HFFc6 (cell line): ENCODE measurements at regions not wholly inside any gene's neighbourhood (a gene's known extent, or its start where the extent isn't known, plus 50 kb on each side); places are given as distances from the start of the nearest gene placed in this dataset.
A peak's percentile ranks its signal among the peaks of the same experiment; 100 is the strongest.

Source experiments
- DNase-seq: peaks from one replicate; pipeline ENCODE4 v3.0.0-alpha.2; 2018
- H3K27ac Mint-ChIP-seq: 2 replicates; pipeline ENCODE4 v1.8.0; 2020; ENCODE audit warnings: mild to moderate bottlenecking, mixed read lengths
- H3K27me3 Mint-ChIP-seq: 2 replicates; pipeline ENCODE4 v1.8.0; 2021; ENCODE audit warnings: mild to moderate bottlenecking, moderate library complexity, mixed read lengths; ENCODE audit not compliant: insufficient read depth
- H3K36me3 Mint-ChIP-seq: 2 replicates; pipeline ENCODE4 v1.8.0; 2021; ENCODE audit warnings: low read depth, mixed read lengths
- H3K4me1 Mint-ChIP-seq: 2 replicates; pipeline ENCODE4 v1.8.0; 2020; ENCODE audit warnings: low read depth, mixed read lengths
- H3K4me3 Mint-ChIP-seq: 2 replicates; pipeline ENCODE4 v1.8.0; 2020; ENCODE audit warnings: mild to moderate bottlenecking, moderate library complexity, mixed read lengths
- H3K9me3 Mint-ChIP-seq: 2 replicates; pipeline ENCODE4 v1.8.0; 2020; ENCODE audit warnings: mild to moderate bottlenecking, mixed read lengths
- TF ChIP-seq, protein P1 (sequence below): fragments of 200-600 bp; sonication (generic); IDR thresholded peaks from 2 replicates; pipeline ENCODE4 v1.5.0; 2021; ENCODE audit warnings: antibody characterized with exemption, mild to moderate bottlenecking

DNA sequence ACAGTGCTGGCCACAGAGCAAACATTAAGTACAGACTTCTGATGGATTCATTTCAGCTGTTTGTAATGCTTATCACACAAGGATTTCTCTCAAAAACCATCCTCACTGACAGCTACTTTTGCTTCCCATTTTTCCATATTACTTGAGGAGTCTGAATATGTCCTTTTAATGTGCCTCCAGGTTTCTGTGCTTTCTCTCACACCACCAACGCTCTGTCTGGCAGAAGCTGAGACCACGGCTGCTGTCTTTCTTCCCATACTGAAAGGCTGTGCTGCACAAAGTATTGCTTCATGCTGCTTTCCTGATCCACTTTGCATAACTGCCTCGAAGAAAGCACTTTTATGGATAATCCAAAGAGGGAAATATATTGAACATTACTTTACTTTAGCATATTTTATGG, 312.1 kb upstream of the ZEB2 start:
- no peaks in the 10 kb centered on the region for H3K27me3 Mint-ChIP-seq
- H3K36me3 Mint-ChIP-seq, result no peaks in the 10 kb centered on the region
- H3K4me1 Mint-ChIP-seq, result peaks cover 23% of the 10 kb centered on the region
- no peak overlapping the region for H3K4me3 Mint-ChIP-seq
- no peak overlapping the region for H3K27ac Mint-ChIP-seq
- no peak for DNase-seq
- TF ChIP-seq, protein P1, sequence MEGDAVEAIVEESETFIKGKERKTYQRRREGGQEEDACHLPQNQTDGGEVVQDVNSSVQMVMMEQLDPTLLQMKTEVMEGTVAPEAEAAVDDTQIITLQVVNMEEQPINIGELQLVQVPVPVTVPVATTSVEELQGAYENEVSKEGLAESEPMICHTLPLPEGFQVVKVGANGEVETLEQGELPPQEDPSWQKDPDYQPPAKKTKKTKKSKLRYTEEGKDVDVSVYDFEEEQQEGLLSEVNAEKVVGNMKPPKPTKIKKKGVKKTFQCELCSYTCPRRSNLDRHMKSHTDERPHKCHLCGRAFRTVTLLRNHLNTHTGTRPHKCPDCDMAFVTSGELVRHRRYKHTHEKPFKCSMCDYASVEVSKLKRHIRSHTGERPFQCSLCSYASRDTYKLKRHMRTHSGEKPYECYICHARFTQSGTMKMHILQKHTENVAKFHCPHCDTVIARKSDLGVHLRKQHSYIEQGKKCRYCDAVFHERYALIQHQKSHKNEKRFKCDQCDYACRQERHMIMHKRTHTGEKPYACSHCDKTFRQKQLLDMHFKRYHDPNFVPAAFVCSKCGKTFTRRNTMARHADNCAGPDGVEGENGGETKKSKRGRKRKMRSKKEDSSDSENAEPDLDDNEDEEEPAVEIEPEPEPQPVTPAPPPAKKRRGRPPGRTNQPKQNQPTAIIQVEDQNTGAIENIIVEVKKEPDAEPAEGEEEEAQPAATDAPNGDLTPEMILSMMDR, result no peak
- H3K9me3 Mint-ChIP-seq, result no peaks in the 10 kb centered on the region

GRCh38 chr2:144830543-144830942, 310.6 kb upstream of the ZEB2 start:
- H3K9me3 Mint-ChIP-seq, result no peaks in the 10 kb centered on the region
- no peaks in the 10 kb centered on the region for H3K27me3 Mint-ChIP-seq
- DNase-seq, result peak; percentile 15
- H3K4me3 Mint-ChIP-seq, result peak overlapping the region; percentile 4; the same call in 1 of the 2 replicates
- TF ChIP-seq, protein P1, result no peak
- no peaks in the 10 kb centered on the region for H3K36me3 Mint-ChIP-seq
- H3K27ac Mint-ChIP-seq, result peak overlapping the region; percentile 47
- peaks cover 23% of the 10 kb centered on the region for H3K4me1 Mint-ChIP-seq

GRCh38 chr2:144827404-144827803, 307.5 kb upstream of the ZEB2 start:
- TF ChIP-seq, protein P1, result no peak
- Mint-ChIP-seq H3K36me3 (no peaks in the 10 kb centered on the region), H3K9me3 (no peaks in the 10 kb centered on the region), H3K27me3 (no peaks in the 10 kb centered on the region), H3K4me1 (peaks cover 19% of the 10 kb centered on the region), H3K4me3 (no peak overlapping the region), H3K27ac (no peak overlapping the region)
- no peak for DNase-seq

DNA sequence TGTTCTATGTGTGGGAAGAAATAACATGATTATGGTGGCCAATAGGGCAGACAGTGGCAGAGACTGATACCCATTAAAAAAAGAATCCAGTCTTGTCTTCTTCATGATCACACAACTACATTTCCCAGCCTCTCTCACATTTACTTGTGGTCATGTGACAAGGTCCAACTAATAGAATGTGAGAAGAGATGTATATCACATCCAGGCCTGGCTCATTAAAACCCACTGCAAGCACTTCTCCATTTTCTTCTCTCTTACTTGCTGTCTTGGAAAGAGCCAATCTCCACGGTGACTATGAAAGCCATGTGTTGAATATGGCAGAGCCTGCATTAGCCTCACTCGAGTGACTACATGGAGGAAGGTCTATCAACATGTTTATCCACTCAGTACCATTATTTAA, 306.2 kb upstream of the ZEB2 start:
- no peak overlapping the region for H3K27ac Mint-ChIP-seq
- H3K4me3 Mint-ChIP-seq, result no peak overlapping the region
- no peak for DNase-seq
- H3K36me3 Mint-ChIP-seq, result no peaks in the 10 kb centered on the region
- no peaks in the 10 kb centered on the region for H3K27me3 Mint-ChIP-seq
- H3K9me3 Mint-ChIP-seq, result no peaks in the 10 kb centered on the region
- TF ChIP-seq, protein P1, result no peak
- peaks cover 13% of the 10 kb centered on the region for H3K4me1 Mint-ChIP-seq

GRCh38 chr2:144825331-144826020, 305.6 kb upstream of the ZEB2 start:
- H3K4me3 Mint-ChIP-seq, result no peak overlapping the region
- no peak overlapping the region for H3K27ac Mint-ChIP-seq
- H3K4me1 Mint-ChIP-seq, result peaks cover 6% of the 10 kb centered on the region
- TF ChIP-seq, protein P1, result no peak
- H3K9me3 Mint-ChIP-seq, result peaks cover under 1% of the 10 kb centered on the region; the same call in 1 of the 2 replicates
- H3K27me3 Mint-ChIP-seq, result no peaks in the 10 kb centered on the region
- no peaks in the 10 kb centered on the region for H3K36me3 Mint-ChIP-seq
- DNase-seq, result no peak
